DND-41 (cell line): ENCODE measurements at regions not wholly inside any gene's neighbourhood (a gene's known extent, or its start where the extent isn't known, plus 50 kb on each side); places are given as distances from the start of the nearest gene placed in this dataset.

ENCODE experiments used
- ATAC-seq: fragments of 200-7000 bp; cut with Tn5 transposase; 3 replicates; pipeline ENCODE4 v1.9.1; 2021; ENCODE audit warnings: low read depth; ENCODE audit not compliant: insufficient read depth
- DNase-seq: peaks from one replicate; pipeline ENCODE4 v3.0.0-alpha.2; 2020
- H2AFZ ChIP-seq: 2 replicates; pipeline ENCODE4 v1.6.0; 2012; ENCODE audit warnings: low read depth, low read length
- H3K27ac ChIP-seq: 2 replicates; pipeline ENCODE4 v1.5.1; 2012; ENCODE audit warnings: low read length, inconsistent platforms
- H3K27me3 ChIP-seq: fragments of 200-600 bp; sonication (generic); 2 replicates; pipeline ENCODE4 v1.6.0; 2012; ENCODE audit warnings: low read length, mild to moderate bottlenecking, inconsistent platforms; ENCODE audit not compliant: insufficient read depth, poor library complexity
- H3K36me3 ChIP-seq: 2 replicates; pipeline ENCODE4 v1.5.1; 2012; ENCODE audit warnings: low read length, inconsistent platforms; ENCODE audit not compliant: insufficient read depth
- H3K4me1 ChIP-seq: 2 replicates; pipeline ENCODE4 v1.5.1; 2012; ENCODE audit warnings: mild to moderate bottlenecking, low read length; ENCODE audit not compliant: insufficient read depth
- H3K4me2 ChIP-seq: 2 replicates; pipeline ENCODE4 v1.6.0; 2012; ENCODE audit warnings: mild to moderate bottlenecking, moderate library complexity, low read length, inconsistent platforms; ENCODE audit not compliant: insufficient read depth
- H3K4me3 ChIP-seq, 2 experiments: fragments of 200-600 bp in 1 of 2; shearing (Covaris generic) in 1 of 2; 2 replicates each; pipeline ENCODE4 v1.5.1; 2012 to 2016; ENCODE audit warnings: inconsistent platforms in 2 of 2, low read length in 2 of 2, mild to moderate bottlenecking in 2 of 2, low read depth in 1 of 2, moderate library complexity in 1 of 2
- H3K79me2 ChIP-seq: 2 replicates; pipeline ENCODE4 v1.6.0; 2012; ENCODE audit warnings: low read length, inconsistent platforms; ENCODE audit not compliant: insufficient read depth
- H3K9ac ChIP-seq: 2 replicates; pipeline ENCODE4 v1.6.0; 2012; ENCODE audit warnings: low read depth, mild to moderate bottlenecking, inconsistent platforms, low read length, moderate library complexity
- H3K9me3 ChIP-seq: 2 replicates; pipeline ENCODE4 v1.5.1; 2012; ENCODE audit warnings: low read length, moderate library complexity, mild to moderate bottlenecking, inconsistent platforms; ENCODE audit not compliant: insufficient read depth, severe bottlenecking
- H4K20me1 ChIP-seq: 2 replicates; pipeline ENCODE4 v1.6.0; 2012; ENCODE audit warnings: low read length; ENCODE audit not compliant: insufficient read depth
- CTCF ChIP-seq: IDR thresholded peaks from 2 replicates; pipeline ENCODE4 v1.5.1; 2012; ENCODE audit warnings: borderline replicate concordance, low read length, moderate library complexity, mild to moderate bottlenecking; ENCODE audit not compliant: poor library complexity, severe bottlenecking; ENCODE audit errors: extremely low read depth
- EZH2 ChIP-seq: IDR thresholded peaks from 3 replicates; pipeline ENCODE4 v1.6.1; 2012; ENCODE audit warnings: borderline replicate concordance, low read depth, mild to moderate bottlenecking, moderate library complexity, low read length, inconsistent platforms; ENCODE audit not compliant: severe bottlenecking

GRCh38 chr1:228868731-228869024, 133.4 kb downstream of the RHOU start:
- Histone ChIP-seq H4K20me1 (no peaks in the 10 kb centered on the region), H3K4me3 (no peak overlapping the region), H3K27ac (no peak overlapping the region), H3K4me2 (no peak overlapping the region), H2AFZ (no peak overlapping the region), H3K79me2 (no peaks in the 10 kb centered on the region), H3K27me3 (peaks cover 10% of the 10 kb centered on the region), H3K9ac (no peak overlapping the region), H3K4me1 (peaks cover 9% of the 10 kb centered on the region; the same call in 1 of the 2 replicates), H3K9me3 (no peaks in the 10 kb centered on the region), H3K36me3 (no peaks in the 10 kb centered on the region)
- DNase-seq (no peak), ATAC-seq (no peak)
- TF ChIP-seq EZH2: no peak
- TF ChIP-seq CTCF: no peak

DNA sequence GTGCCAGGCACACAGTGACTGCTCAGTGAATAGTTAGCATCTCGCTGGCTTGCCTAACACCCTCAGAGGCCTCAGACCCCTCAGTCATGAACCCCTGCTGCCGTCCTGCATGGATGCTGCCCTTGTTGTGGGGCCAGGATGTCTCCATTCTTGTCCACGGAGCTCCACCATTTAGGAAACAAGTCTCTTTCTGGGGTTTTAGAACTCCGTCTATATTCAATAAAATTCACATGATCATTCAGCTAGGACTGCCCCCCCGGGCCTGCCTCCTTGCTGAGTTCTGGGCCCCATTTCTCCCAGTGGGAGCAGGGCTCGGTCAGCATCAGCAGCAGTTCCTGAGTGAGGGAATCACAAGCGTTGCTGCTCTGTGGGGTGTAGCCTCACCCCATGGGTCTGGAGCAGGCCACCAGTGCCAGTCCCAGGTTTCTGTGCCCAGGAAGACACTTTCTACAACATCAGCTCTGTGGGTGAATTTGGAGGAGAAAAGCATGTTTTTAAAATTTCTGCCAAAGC, 134.1 kb downstream of the RHOU start:
- no peak overlapping the region for H3K4me2 ChIP-seq
- H3K4me3 ChIP-seq: no peak overlapping the region
- no peaks in the 10 kb centered on the region for H3K9me3 ChIP-seq
- ATAC-seq: no peak
- H4K20me1 ChIP-seq: no peaks in the 10 kb centered on the region
- no peaks in the 10 kb centered on the region for H3K79me2 ChIP-seq
- 0 out of 2 replicates have a peak, but pooled peaks cover 3% of the 10 kb centered on the region for H3K4me1 ChIP-seq
- H3K27me3 ChIP-seq: peaks cover 10% of the 10 kb centered on the region
- no peak overlapping the region for H2AFZ ChIP-seq
- no peak overlapping the region for H3K27ac ChIP-seq
- no peak for TF ChIP-seq EZH2
- DNase-seq: no peak
- H3K9ac ChIP-seq: no peak overlapping the region
- H3K36me3 ChIP-seq: no peaks in the 10 kb centered on the region

- H3K9me3 ChIP-seq: no peaks in the 10 kb centered on the region
- no peaks in the 10 kb centered on the region for H4K20me1 ChIP-seq
- ATAC-seq (no peak), DNase-seq (no peak)
- H3K4me3 ChIP-seq: no peak overlapping the region
- no peaks in the 10 kb centered on the region for H3K79me2 ChIP-seq
- H3K9ac ChIP-seq: no peak overlapping the region
- TF ChIP-seq EZH2 (no peak), CTCF (no peak)
- no peaks in the 10 kb centered on the region for H3K36me3 ChIP-seq
- H3K4me2 ChIP-seq: no peak overlapping the region
- H3K4me1 ChIP-seq: no peaks in the 10 kb centered on the region
- peaks cover 10% of the 10 kb centered on the region for H3K27me3 ChIP-seq
- no peak overlapping the region for H3K27ac ChIP-seq
- no peak overlapping the region for H2AFZ ChIP-seq
These were observed 134.9 kb downstream of the RHOU start for GRCh38 chr1:228870041-228870713.

GRCh38 chr1:228871314-228872061, 136.2 kb downstream of the RHOU start:
- Histone ChIP-seq H3K36me3 (no peaks in the 10 kb centered on the region), H3K9me3 (no peaks in the 10 kb centered on the region), H3K79me2 (no peaks in the 10 kb centered on the region), H3K27ac (no peak overlapping the region), H3K4me3 (no peak overlapping the region), H2AFZ (no peak overlapping the region), H3K9ac (no peak overlapping the region), H3K4me1 (no peaks in the 10 kb centered on the region), H4K20me1 (no peaks in the 10 kb centered on the region), H3K4me2 (no peak overlapping the region), H3K27me3 (peaks cover 10% of the 10 kb centered on the region)
- ATAC-seq (no peak), DNase-seq (no peak)
- TF ChIP-seq CTCF (no peak), EZH2 (no peak)
